ENCODE measurements at regions not wholly inside any gene's neighbourhood (a gene's known extent, or its start where the extent isn't known, plus 50 kb on each side); places are given as distances from the start of the nearest gene placed in this dataset.

GRCh38 chr20:55790178-55790577 lies 215.1 kb downstream of the CBLN4 start:
- Mint-ChIP-seq H3K9me3 (peaks cover 49 to 90% of the 10 kb centered on the region in 2 experiments), H3K36me3 (ENCODE audit: insufficient read depth in 1 of 3, low read depth in 3 of 3) (peaks cover 0 to 29% (median 0%) of the 10 kb centered on the region in 3 experiments; a peak in 2 of 7 replicates), H3K4me1 (no peaks in the 10 kb centered on the region), H3K4me3 (no peak overlapping the region), H3K27ac (no peak overlapping the region), H3K27me3 (ENCODE audit: low read depth) (peaks cover 5% of the 10 kb centered on the region; the same call in 1 of the 2 replicates)
- Histone ChIP-seq H3K4ac (ENCODE audit: low read depth, low read length) (no peak overlapping the region), H3K79me1 (ENCODE audit: insufficient read depth, low read depth, low read length, poor library complexity, severe bottlenecking) (no peaks in the 10 kb centered on the region), H3K14ac (ENCODE audit: insufficient read depth, low read length) (no peak overlapping the region), H2AK5ac (ENCODE audit: insufficient read length, low read length) (no peak overlapping the region), H2BK15ac (ENCODE audit: low read depth, low read length) (no peak overlapping the region), H3K18ac (ENCODE audit: insufficient read length, low read depth, low read length) (no peak overlapping the region), H3K9ac (ENCODE audit: extremely low read depth, insufficient read length, low read length) (no peak overlapping the region), H3K4me2 (ENCODE audit: insufficient read depth, insufficient read length, low read length) (no peak overlapping the region), H3K4me1 (ENCODE audit: insufficient read depth, low read length) (no peaks in the 10 kb centered on the region), H3K56ac (ENCODE audit: insufficient read length, low read depth, low read length) (no peak overlapping the region), H4K5ac (ENCODE audit: insufficient read length, low read depth, low read length) (no peak overlapping the region), H3K23me2 (ENCODE audit: insufficient read length, low read depth, low read length, poor library complexity, severe bottlenecking) (no peaks in the 10 kb centered on the region), H2BK5ac (ENCODE audit: insufficient read length, low read length) (no peak overlapping the region), H3K27me3 (ENCODE audit: insufficient read depth, low read length) (no peaks in the 10 kb centered on the region), H4K91ac (ENCODE audit: insufficient read length, low read depth, low read length) (no peak overlapping the region), H2BK120ac (ENCODE audit: low read depth, low read length, poor library complexity, severe bottlenecking) (no peak overlapping the region), H3T11ph (ENCODE audit: low read length) (no peak overlapping the region), H4K20me1 (ENCODE audit: control insufficient read depth, insufficient read depth, insufficient read length) (no peaks in the 10 kb centered on the region), H3K9me3 (ENCODE audit: control insufficient read depth, low read depth, low read length) (no peaks in the 10 kb centered on the region), H2BK20ac (ENCODE audit: low read depth, low read length, poor library complexity, severe bottlenecking) (no peak overlapping the region), H2BK12ac (ENCODE audit: insufficient read length, low read depth, low read length) (no peak overlapping the region), H3K79me2 (ENCODE audit: insufficient read depth, low read length) (no peaks in the 10 kb centered on the region), H3K23ac (ENCODE audit: insufficient read length, low read depth, low read length) (no peak overlapping the region), H3K27ac (ENCODE audit: insufficient read length, low read depth, low read length) (no peak overlapping the region), H4K8ac (replicated peaks; ENCODE audit: insufficient read length, low read depth, low read length) (no peak overlapping the region), H2AFZ (ENCODE audit: low read length) (no peak overlapping the region)
- no peak for DNase-seq
- WGBS (ENCODE audit: extremely low coverage, insufficient read length, low lambda C conversion rate): no CpG with 5 or more reads among the region's 6 CpGs
- TF ChIP-seq, protein P1, sequence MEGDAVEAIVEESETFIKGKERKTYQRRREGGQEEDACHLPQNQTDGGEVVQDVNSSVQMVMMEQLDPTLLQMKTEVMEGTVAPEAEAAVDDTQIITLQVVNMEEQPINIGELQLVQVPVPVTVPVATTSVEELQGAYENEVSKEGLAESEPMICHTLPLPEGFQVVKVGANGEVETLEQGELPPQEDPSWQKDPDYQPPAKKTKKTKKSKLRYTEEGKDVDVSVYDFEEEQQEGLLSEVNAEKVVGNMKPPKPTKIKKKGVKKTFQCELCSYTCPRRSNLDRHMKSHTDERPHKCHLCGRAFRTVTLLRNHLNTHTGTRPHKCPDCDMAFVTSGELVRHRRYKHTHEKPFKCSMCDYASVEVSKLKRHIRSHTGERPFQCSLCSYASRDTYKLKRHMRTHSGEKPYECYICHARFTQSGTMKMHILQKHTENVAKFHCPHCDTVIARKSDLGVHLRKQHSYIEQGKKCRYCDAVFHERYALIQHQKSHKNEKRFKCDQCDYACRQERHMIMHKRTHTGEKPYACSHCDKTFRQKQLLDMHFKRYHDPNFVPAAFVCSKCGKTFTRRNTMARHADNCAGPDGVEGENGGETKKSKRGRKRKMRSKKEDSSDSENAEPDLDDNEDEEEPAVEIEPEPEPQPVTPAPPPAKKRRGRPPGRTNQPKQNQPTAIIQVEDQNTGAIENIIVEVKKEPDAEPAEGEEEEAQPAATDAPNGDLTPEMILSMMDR (conservative IDR thresholded peaks at IDR 0.05): no peak

All from H9 (cell line).